PC-3 (cell line): ENCODE measurements at regions not wholly inside any gene's neighbourhood (a gene's known extent, or its start where the extent isn't known, plus 50 kb on each side); places are given as distances from the start of the nearest gene placed in this dataset.

Experiments
- CTCF ChIP-seq: fragments of 300-600 bp; sonication (generic); conservative IDR thresholded peaks from 2 replicates; pipeline ENCODE4 v1.5.1; 2017; ENCODE audit warnings: antibody characterized with exemption, low read depth, mild to moderate bottlenecking, low read length
- EZH2 ChIP-seq: fragments of 300-600 bp; sonication (generic); IDR thresholded peaks from one replicate; pipeline ENCODE4 v1.6.1; 2017; ENCODE audit warnings: antibody characterized with exemption, mild to moderate bottlenecking, low read length; ENCODE audit not compliant: unreplicated experiment
- EZH2phosphoT487 ChIP-seq: fragments of 300-600 bp; sonication (generic); IDR thresholded peaks from 2 replicates; pipeline ENCODE4 v1.6.1; 2018; ENCODE audit warnings: mild to moderate bottlenecking, antibody characterized with exemption, low read length, borderline replicate concordance

GRCh38 chr6:84525907-84526306, 238.5 kb downstream of the TBX18 start:
- TF ChIP-seq CTCF (no peak), EZH2 (no peak), EZH2phosphoT487 (no peak)
